ENCODE measurements at regions not wholly inside any gene's neighbourhood (a gene's known extent, or its start where the extent isn't known, plus 50 kb on each side); places are given as distances from the start of the nearest gene placed in this dataset.

DNA sequence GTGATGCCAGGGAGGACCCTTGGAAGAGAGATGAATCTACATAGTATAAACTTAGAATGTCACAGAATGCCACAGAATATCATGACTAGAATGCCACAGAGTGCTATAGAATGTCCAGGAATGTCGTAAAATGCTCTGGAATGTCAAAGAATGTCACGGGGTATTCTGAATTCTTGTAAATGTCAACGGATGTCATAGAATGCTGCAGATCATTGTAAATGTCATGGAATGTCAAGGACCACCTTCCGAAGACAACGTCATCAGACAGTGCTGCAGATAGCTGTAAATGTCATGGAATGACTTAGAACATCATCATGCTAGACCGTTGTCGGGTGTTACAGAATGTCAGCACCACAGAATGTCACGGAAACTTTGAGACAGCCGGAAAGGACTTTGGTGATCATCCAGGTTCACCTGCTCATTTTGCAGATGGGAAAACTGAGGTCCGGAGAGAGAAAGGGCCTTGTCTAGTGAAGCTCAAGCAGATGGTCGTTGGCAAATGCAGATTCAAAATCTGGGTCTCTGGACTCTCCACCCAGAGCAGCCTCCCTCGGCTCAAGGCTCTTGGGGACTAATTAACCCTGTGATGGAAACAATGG lies 117.1 kb downstream of the LHX2 start:
- TF ChIP-seq CTCF (IDR thresholded peaks at IDR 0.05) (no peak), ZFX (IDR thresholded peaks at IDR 0.05; ENCODE audit: borderline replicate concordance) (no peak)

All from 22Rv1 (cell line).